ENCODE measurements at regions not wholly inside any gene's neighbourhood (a gene's known extent, or its start where the extent isn't known, plus 50 kb on each side); places are given as distances from the start of the nearest gene placed in this dataset.

DNA sequence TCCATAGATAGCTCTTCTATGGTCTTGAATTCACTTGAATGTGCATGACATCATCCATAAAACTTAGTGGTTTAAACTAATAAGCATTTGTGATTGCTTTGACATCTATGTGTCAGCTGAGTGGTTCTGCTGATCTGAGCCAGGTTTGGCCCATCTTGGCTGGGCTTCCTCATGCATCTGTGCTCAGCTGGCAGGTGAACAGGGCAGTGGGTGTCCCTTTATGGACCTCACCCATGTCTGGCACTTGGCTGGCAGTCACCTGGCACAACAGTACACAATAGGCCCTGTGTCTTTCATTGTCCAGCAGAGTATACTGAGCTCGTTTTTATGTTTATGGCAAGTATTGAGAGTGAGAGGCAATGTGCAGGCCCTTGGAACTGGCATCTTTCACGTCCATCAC is 73.7 kb upstream of the CNTN6 start:
- no peaks in the 10 kb centered on the region for H3K79me2 ChIP-seq (replicated peaks; ENCODE audit: insufficient read depth)
- no peaks in the 10 kb centered on the region for H3K4me1 ChIP-seq (ENCODE audit: insufficient read depth)
- H3K4me2 ChIP-seq: no peak overlapping the region
- TF ChIP-seq NANOG (IDR thresholded peaks at IDR 0.05; ENCODE audit: borderline replicate concordance) (no peak), JUNB (IDR thresholded peaks at IDR 0.05; ENCODE audit: unreplicated experiment) (no peak), STAT1 (IDR thresholded peaks at IDR 0.05; ENCODE audit: unreplicated experiment) (no peak), ZNF331 (CRISPR knock-in tag; IDR thresholded peaks at IDR 0.05; ENCODE audit: low read depth) (no peak), EZH2phosphoT487 (IDR thresholded peaks at IDR 0.05; ENCODE audit: unreplicated experiment) (no peak), POLR2AphosphoS5 (IDR thresholded peaks at IDR 0.05; ENCODE audit: low read depth) (no peak), ZNF114 (CRISPR knock-in tag; IDR thresholded peaks at IDR 0.05) (no peak), CREB1 (CRISPR knock-in tag; IDR thresholded peaks at IDR 0.05; ENCODE audit: low read depth) (no peak), EZH2 (IDR thresholded peaks at IDR 0.05; ENCODE audit: low read depth, unreplicated experiment) (no peak)
- TF ChIP-seq, protein P1, sequence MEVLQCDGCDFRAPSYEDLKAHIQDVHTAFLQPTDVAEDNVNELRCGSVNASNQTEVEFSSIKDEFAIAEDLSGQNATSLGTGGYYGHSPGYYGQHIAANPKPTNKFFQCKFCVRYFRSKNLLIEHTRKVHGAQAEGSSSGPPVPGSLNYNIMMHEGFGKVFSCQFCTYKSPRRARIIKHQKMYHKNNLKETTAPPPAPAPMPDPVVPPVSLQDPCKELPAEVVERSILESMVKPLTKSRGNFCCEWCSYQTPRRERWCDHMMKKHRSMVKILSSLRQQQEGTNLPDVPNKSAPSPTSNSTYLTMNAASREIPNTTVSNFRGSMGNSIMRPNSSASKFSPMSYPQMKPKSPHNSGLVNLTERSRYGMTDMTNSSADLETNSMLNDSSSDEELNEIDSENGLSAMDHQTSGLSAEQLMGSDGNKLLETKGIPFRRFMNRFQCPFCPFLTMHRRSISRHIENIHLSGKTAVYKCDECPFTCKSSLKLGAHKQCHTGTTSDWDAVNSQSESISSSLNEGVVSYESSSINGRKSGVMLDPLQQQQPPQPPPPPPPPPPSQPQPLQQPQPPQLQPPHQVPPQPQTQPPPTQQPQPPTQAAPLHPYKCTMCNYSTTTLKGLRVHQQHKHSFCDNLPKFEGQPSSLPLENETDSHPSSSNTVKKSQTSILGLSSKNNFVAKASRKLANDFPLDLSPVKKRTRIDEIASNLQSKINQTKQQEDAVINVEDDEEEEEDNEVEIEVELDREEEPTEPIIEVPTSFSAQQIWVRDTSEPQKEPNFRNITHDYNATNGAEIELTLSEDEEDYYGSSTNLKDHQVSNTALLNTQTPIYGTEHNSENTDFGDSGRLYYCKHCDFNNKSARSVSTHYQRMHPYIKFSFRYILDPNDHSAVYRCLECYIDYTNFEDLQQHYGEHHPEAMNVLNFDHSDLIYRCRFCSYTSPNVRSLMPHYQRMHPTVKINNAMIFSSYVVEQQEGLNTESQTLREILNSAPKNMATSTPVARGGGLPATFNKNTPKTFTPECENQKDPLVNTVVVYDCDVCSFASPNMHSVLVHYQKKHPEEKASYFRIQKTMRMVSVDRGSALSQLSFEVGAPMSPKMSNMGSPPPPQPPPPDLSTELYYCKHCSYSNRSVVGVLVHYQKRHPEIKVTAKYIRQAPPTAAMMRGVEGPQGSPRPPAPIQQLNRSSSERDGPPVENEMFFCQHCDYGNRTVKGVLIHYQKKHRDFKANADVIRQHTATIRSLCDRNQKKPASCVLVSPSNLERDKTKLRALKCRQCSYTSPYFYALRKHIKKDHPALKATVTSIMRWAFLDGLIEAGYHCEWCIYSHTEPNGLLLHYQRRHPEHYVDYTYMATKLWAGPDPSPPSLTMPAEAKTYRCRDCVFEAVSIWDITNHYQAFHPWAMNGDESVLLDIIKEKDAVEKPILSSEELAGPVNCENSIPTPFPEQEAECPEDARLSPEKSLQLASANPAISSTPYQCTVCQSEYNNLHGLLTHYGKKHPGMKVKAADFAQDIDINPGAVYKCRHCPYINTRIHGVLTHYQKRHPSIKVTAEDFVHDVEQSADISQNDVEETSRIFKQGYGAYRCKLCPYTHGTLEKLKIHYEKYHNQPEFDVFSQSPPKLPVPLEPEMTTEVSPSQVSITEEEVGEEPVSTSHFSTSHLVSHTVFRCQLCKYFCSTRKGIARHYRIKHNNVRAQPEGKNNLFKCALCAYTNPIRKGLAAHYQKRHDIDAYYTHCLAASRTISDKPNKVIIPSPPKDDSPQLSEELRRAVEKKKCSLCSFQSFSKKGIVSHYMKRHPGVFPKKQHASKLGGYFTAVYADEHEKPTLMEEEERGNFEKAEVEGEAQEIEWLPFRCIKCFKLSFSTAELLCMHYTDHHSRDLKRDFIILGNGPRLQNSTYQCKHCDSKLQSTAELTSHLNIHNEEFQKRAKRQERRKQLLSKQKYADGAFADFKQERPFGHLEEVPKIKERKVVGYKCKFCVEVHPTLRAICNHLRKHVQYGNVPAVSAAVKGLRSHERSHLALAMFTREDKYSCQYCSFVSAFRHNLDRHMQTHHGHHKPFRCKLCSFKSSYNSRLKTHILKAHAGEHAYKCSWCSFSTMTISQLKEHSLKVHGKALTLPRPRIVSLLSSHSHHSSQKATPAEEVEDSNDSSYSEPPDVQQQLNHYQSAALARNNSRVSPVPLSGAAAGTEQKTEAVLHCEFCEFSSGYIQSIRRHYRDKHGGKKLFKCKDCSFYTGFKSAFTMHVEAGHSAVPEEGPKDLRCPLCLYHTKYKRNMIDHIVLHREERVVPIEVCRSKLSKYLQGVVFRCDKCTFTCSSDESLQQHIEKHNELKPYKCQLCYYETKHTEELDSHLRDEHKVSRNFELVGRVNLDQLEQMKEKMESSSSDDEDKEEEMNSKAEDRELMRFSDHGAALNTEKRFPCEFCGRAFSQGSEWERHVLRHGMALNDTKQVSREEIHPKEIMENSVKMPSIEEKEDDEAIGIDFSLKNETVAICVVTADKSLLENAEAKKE (CRISPR knock-in tag; IDR thresholded peaks at IDR 0.05): no peak
- TF ChIP-seq, protein P2, sequence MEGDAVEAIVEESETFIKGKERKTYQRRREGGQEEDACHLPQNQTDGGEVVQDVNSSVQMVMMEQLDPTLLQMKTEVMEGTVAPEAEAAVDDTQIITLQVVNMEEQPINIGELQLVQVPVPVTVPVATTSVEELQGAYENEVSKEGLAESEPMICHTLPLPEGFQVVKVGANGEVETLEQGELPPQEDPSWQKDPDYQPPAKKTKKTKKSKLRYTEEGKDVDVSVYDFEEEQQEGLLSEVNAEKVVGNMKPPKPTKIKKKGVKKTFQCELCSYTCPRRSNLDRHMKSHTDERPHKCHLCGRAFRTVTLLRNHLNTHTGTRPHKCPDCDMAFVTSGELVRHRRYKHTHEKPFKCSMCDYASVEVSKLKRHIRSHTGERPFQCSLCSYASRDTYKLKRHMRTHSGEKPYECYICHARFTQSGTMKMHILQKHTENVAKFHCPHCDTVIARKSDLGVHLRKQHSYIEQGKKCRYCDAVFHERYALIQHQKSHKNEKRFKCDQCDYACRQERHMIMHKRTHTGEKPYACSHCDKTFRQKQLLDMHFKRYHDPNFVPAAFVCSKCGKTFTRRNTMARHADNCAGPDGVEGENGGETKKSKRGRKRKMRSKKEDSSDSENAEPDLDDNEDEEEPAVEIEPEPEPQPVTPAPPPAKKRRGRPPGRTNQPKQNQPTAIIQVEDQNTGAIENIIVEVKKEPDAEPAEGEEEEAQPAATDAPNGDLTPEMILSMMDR (conservative IDR thresholded peaks at IDR 0.05; ENCODE audit: low read depth in 2 of 2): no peak
- TF ChIP-seq, protein P3, sequence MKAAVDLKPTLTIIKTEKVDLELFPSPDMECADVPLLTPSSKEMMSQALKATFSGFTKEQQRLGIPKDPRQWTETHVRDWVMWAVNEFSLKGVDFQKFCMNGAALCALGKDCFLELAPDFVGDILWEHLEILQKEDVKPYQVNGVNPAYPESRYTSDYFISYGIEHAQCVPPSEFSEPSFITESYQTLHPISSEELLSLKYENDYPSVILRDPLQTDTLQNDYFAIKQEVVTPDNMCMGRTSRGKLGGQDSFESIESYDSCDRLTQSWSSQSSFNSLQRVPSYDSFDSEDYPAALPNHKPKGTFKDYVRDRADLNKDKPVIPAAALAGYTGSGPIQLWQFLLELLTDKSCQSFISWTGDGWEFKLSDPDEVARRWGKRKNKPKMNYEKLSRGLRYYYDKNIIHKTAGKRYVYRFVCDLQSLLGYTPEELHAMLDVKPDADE (IDR thresholded peaks at IDR 0.05): no peak
- TF ChIP-seq, protein P4, sequence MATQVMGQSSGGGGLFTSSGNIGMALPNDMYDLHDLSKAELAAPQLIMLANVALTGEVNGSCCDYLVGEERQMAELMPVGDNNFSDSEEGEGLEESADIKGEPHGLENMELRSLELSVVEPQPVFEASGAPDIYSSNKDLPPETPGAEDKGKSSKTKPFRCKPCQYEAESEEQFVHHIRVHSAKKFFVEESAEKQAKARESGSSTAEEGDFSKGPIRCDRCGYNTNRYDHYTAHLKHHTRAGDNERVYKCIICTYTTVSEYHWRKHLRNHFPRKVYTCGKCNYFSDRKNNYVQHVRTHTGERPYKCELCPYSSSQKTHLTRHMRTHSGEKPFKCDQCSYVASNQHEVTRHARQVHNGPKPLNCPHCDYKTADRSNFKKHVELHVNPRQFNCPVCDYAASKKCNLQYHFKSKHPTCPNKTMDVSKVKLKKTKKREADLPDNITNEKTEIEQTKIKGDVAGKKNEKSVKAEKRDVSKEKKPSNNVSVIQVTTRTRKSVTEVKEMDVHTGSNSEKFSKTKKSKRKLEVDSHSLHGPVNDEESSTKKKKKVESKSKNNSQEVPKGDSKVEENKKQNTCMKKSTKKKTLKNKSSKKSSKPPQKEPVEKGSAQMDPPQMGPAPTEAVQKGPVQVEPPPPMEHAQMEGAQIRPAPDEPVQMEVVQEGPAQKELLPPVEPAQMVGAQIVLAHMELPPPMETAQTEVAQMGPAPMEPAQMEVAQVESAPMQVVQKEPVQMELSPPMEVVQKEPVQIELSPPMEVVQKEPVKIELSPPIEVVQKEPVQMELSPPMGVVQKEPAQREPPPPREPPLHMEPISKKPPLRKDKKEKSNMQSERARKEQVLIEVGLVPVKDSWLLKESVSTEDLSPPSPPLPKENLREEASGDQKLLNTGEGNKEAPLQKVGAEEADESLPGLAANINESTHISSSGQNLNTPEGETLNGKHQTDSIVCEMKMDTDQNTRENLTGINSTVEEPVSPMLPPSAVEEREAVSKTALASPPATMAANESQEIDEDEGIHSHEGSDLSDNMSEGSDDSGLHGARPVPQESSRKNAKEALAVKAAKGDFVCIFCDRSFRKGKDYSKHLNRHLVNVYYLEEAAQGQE (IDR thresholded peaks at IDR 0.05; ENCODE audit: unreplicated experiment): no peak
- Mint-ChIP-seq H3K27me3 (ENCODE audit: insufficient read depth, low read depth, poor library complexity) (no peaks in the 10 kb centered on the region), H3K36me3 (ENCODE audit: low read depth) (peaks cover 26% of the 10 kb centered on the region; the same call in 2 of the 3 replicates), H3K9me3 (peaks cover 90% of the 10 kb centered on the region), H3K4me1 (no peaks in the 10 kb centered on the region), H3K4me3 (no peak overlapping the region), H3K27ac (no peak overlapping the region)
- no peak overlapping the region for H3K4me3 ChIP-seq
- no peak overlapping the region for H2AFZ ChIP-seq
- H3K9me2 ChIP-seq (ENCODE audit: insufficient read depth): no peaks in the 10 kb centered on the region
- H3K27ac ChIP-seq (ENCODE audit: low read depth): no peak overlapping the region
- H4K20me1 ChIP-seq (replicated peaks; ENCODE audit: insufficient read depth): no peaks in the 10 kb centered on the region
- DNase-seq (ENCODE audit: low spot score) (no peak), ATAC-seq (no peak)
- H3F3A ChIP-seq (replicated peaks; ENCODE audit: low read depth): no peaks in the 10 kb centered on the region
- no peaks in the 10 kb centered on the region for H3K27me3 ChIP-seq (ENCODE audit: insufficient read depth)
- H3K36me3 ChIP-seq (ENCODE audit: insufficient read depth): no peaks in the 10 kb centered on the region

Measured in GM23338 (cell line).